ENCODE measurements at regions not wholly inside any gene's neighbourhood (a gene's known extent, or its start where the extent isn't known, plus 50 kb on each side); places are given as distances from the start of the nearest gene placed in this dataset.

GRCh38 chr5:94057217-94057616, 315.8 kb upstream of the POU5F2 start:
- TF ChIP-seq POLR2A (IDR thresholded peaks at IDR 0.05; ENCODE audit: low read length) (no peak), CTCF (IDR thresholded peaks at IDR 0.05) (no peak), PBX3 (IDR thresholded peaks at IDR 0.05) (no peak), BHLHE40 (IDR thresholded peaks at IDR 0.05; ENCODE audit: low read depth, low read length) (no peak), HOXA7 (CRISPR knock-in tag; IDR thresholded peaks at IDR 0.05) (no peak), EP300 (IDR thresholded peaks at IDR 0.05) (no peak)
